GM23338 (cell line): ENCODE measurements at regions not wholly inside any gene's neighbourhood (a gene's known extent, or its start where the extent isn't known, plus 50 kb on each side); places are given as distances from the start of the nearest gene placed in this dataset.

ENCODE experiments used
- CTCF ChIP-seq, 2 experiments: fragments of 200-600 bp in 1 of 2; sonication (generic) in 1 of 2; conservative IDR thresholded peaks; 2 replicates each; pipeline versions ENCODE4 v1.5.1 to v1.6.1; 2016 to 2017; ENCODE audit warnings: antibody characterized with exemption in 2 of 2, low read depth in 2 of 2, mild to moderate bottlenecking in 2 of 2, moderate library complexity in 1 of 2
- EZH2 ChIP-seq: fragments of 200-600 bp; sonication (generic); IDR thresholded peaks from one replicate; pipeline ENCODE4 v1.8.0; 2017; ENCODE audit warnings: antibody characterized with exemption, mild to moderate bottlenecking, low read depth; ENCODE audit not compliant: unreplicated experiment
- EZH2phosphoT487 ChIP-seq: fragments of 200-600 bp; sonication (generic); IDR thresholded peaks from one replicate; pipeline ENCODE4 v1.8.1; 2018; ENCODE audit warnings: antibody characterized with exemption; ENCODE audit not compliant: unreplicated experiment
- JUNB ChIP-seq: IDR thresholded peaks from one replicate; pipeline ENCODE4 v1.6.1; 2016; ENCODE audit warnings: antibody characterized with exemption; ENCODE audit not compliant: unreplicated experiment
- NANOG ChIP-seq: IDR thresholded peaks from 2 replicates; pipeline ENCODE4 v1.6.1; 2016; ENCODE audit warnings: antibody characterized with exemption, borderline replicate concordance
- POLR2AphosphoS5 ChIP-seq: IDR thresholded peaks from 2 replicates; pipeline ENCODE4 v1.6.1; 2016; ENCODE audit warnings: antibody characterized with exemption, low read depth
- REST ChIP-seq: IDR thresholded peaks from one replicate; pipeline ENCODE4 v1.6.1; 2018; ENCODE audit warnings: antibody characterized with exemption; ENCODE audit not compliant: unreplicated experiment
- STAT1 ChIP-seq: IDR thresholded peaks from one replicate; pipeline ENCODE4 v1.6.1; 2016; ENCODE audit warnings: antibody characterized with exemption; ENCODE audit not compliant: unreplicated experiment

DNA sequence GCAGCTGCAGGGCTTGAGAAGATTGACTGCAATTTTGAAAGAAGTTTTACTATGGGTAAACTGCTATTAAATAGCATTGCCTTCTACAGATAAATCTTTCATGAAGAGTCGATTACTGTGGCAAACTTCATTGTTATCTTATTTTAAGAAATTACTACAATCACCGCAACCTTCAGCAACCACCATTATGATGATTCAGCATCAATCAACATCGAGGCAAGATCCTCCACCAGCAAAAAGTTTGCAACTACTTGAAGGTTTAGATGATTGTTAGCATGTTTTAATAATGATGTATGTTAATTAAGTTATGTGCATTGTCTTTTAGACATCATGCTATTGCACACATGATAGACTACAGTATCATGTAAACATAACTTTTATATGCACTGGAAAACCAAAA, 1511.0 kb downstream of the FSTL5 start:
- no peak for TF ChIP-seq CTCF (conservative IDR thresholded peaks at IDR 0.05; ENCODE audit: low read depth in 2 of 2)
- TF ChIP-seq EZH2phosphoT487: no peak
- no peak for TF ChIP-seq JUNB
- no peak for TF ChIP-seq REST
- no peak for TF ChIP-seq POLR2AphosphoS5
- TF ChIP-seq EZH2: no peak
- TF ChIP-seq STAT1: no peak
- TF ChIP-seq NANOG: no peak
